Ascending aorta (tissue), 2 donors: ENCODE measurements at regions not wholly inside any gene's neighbourhood (a gene's known extent, or its start where the extent isn't known, plus 50 kb on each side); places are given as distances from the start of the nearest gene placed in this dataset.

Source experiments
- DNase-seq, 2 donors: peaks; one replicate each; pipeline ENCODE4 v3.0.0-alpha.2; 2019; ENCODE audit warnings: low spot score in 2 of 2
- H3K27ac ChIP-seq, 2 donors: fragments of 200-600 bp; sonication (generic); one replicate each; pipeline ENCODE4 v1.5.1; 2016 to 2017; ENCODE audit warnings: mild to moderate bottlenecking in 1 of 2
- H3K27me3 ChIP-seq: fragments of 200-600 bp; sonication (generic); one replicate; pipeline ENCODE4 v1.5.1; 2017
- H3K36me3 ChIP-seq, 2 donors: fragments of 200-600 bp; sonication (generic); one replicate each; pipeline ENCODE4 v1.5.1; 2016
- H3K4me1 ChIP-seq, 2 donors: fragments of 200-600 bp; sonication (generic); one replicate each; pipeline ENCODE4 v1.5.1; 2016 to 2017; ENCODE audit warnings: mild to moderate bottlenecking in 1 of 2
- H3K4me3 ChIP-seq, 2 donors: fragments of 200-600 bp; sonication (generic); one replicate each; pipeline ENCODE4 v1.5.1; 2016 to 2017; ENCODE audit warnings: mild to moderate bottlenecking in 1 of 2
- H3K9me3 ChIP-seq, 2 donors: fragments of 200-600 bp; sonication (generic); one replicate each; pipeline ENCODE4 v1.5.1; 2016
- CTCF ChIP-seq, 3 experiments: fragments of 200-600 bp in 2 of 3; fragments of 450-650 bp in 1 of 3; sonication (generic) in 2 of 3; IDR thresholded peaks; one replicate each; pipeline ENCODE4 v1.5.1; 2016 to 2019; ENCODE audit warnings: antibody characterized with exemption in 3 of 3, mild to moderate bottlenecking in 1 of 3, moderate library complexity in 1 of 3
- intact Hi-C: fragments of 100-400 bp; cut with DNase I; formaldehyde crosslinking; loops from one replicate; pipeline ENCODE4 v1.15.1; 2023

DNA sequence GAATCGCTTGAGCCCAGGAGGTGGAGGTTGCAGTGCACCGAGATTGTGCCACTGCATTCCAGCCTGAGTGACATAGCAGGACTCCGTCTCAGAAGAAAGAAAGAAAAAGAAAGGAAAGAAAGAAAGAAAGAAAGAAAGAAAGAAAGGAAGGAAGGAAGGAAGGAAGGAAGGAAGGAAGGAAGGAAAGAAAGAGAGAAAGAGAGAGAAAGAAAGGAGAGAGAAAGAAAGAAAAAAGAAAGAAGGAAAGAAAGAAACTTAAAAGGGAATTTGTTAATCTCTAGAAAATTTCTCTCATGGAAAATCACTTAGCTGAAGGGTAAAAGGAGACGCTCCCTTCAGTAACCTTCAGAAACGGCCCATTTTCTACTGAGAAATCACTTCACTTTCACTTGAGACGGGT lies 279.5 kb upstream of the KLF6 start:
- intact Hi-C loops: loop anchor here (5.0 to 10.0 kb wide), 4 partner anchors 178 to 820 kb away; no protein-coding TSS in a partner anchor
- Histone ChIP-seq H3K36me3 (no peaks in the 10 kb centered on the region), H3K27me3 (no peaks in the 10 kb centered on the region), H3K4me1 (peaks cover under 1 to 39% of the 10 kb centered on the region in 2 donors), H3K4me3 (no peak overlapping the region), H3K9me3 (no peaks in the 10 kb centered on the region), H3K27ac (no peak overlapping the region)
- DNase-seq: no peak
- TF ChIP-seq CTCF (IDR thresholded peaks at IDR 0.05): no peak

GRCh38 chr10:4063717-4064116 lies 278.7 kb upstream of the KLF6 start:
- no peaks in the 10 kb centered on the region for H3K36me3 ChIP-seq
- no peaks in the 10 kb centered on the region for H3K27me3 ChIP-seq
- TF ChIP-seq CTCF (IDR thresholded peaks at IDR 0.05): no peak
- peaks cover 5 to 38% of the 10 kb centered on the region in 2 donors for H3K4me1 ChIP-seq
- H3K9me3 ChIP-seq: no peaks in the 10 kb centered on the region
- DNase-seq: no peak
- H3K4me3 ChIP-seq: no peak overlapping the region
- intact Hi-C loops: loop anchor here (5.0 to 10.0 kb wide), 4 partner anchors 179 to 819 kb away; no protein-coding TSS in a partner anchor
- no peak overlapping the region for H3K27ac ChIP-seq

- no peaks in the 10 kb centered on the region for H3K36me3 ChIP-seq
- H3K4me3 ChIP-seq: no peak overlapping the region
- no peak for TF ChIP-seq CTCF (IDR thresholded peaks at IDR 0.05)
- H3K27me3 ChIP-seq: no peaks in the 10 kb centered on the region
- DNase-seq: no peak
- peaks cover 5 to 43% of the 10 kb centered on the region in 2 donors for H3K4me1 ChIP-seq
- H3K9me3 ChIP-seq: no peaks in the 10 kb centered on the region
- intact Hi-C loops: loop anchor here (1.0 to 10.0 kb wide), 5 partner anchors 11 to 818 kb away; no protein-coding TSS in a partner anchor
- peak overlapping the region; percentile 60 to 71 for H3K27ac ChIP-seq
Measured at GRCh38 chr10:4062751-4063150, 277.7 kb upstream of the KLF6 start.

- intact Hi-C loops: loop anchor here (1.0 to 10.0 kb wide), 5 partner anchors 11 to 817 kb away; no protein-coding TSS in a partner anchor
- Histone ChIP-seq H3K4me1 (peaks cover 5 to 44% of the 10 kb centered on the region in 2 donors), H3K9me3 (no peaks in the 10 kb centered on the region), H3K27ac (peak overlapping the region; percentile 60 to 71), H3K36me3 (no peaks in the 10 kb centered on the region), H3K4me3 (no peak overlapping the region), H3K27me3 (no peaks in the 10 kb centered on the region)
- TF ChIP-seq CTCF (IDR thresholded peaks at IDR 0.05): no peak
- DNase-seq: no peak
Measured at GRCh38 chr10:4062072-4062471, 277.1 kb upstream of the KLF6 start.

GRCh38 chr10:4061441-4061951 lies 276.5 kb upstream of the KLF6 start:
- no peak for TF ChIP-seq CTCF (IDR thresholded peaks at IDR 0.05)
- Histone ChIP-seq H3K27ac (peak overlapping the region; percentile 60 to 71), H3K4me3 (peak overlapping the region in 1 of 2 donors; percentile 1), H3K4me1 (peaks cover 5 to 45% of the 10 kb centered on the region in 2 donors), H3K27me3 (no peaks in the 10 kb centered on the region), H3K9me3 (no peaks in the 10 kb centered on the region), H3K36me3 (no peaks in the 10 kb centered on the region)
- intact Hi-C loops: loop anchor here (2.0 to 10.0 kb wide), 5 partner anchors 181 to 817 kb away; no protein-coding TSS in a partner anchor
- DNase-seq: peak; percentile 51 to 92
